PFSK-1 (cell line): ENCODE measurements at regions not wholly inside any gene's neighbourhood (a gene's known extent, or its start where the extent isn't known, plus 50 kb on each side); places are given as distances from the start of the nearest gene placed in this dataset.

Experiments used
- POLR2AphosphoS5 ChIP-seq: IDR thresholded peaks from 2 replicates; pipeline ENCODE4 v1.6.1; 2012; ENCODE audit warnings: low read depth, mild to moderate bottlenecking, control low read depth, low read length, moderate library complexity
- SIN3A ChIP-seq: IDR thresholded peaks from 2 replicates; pipeline ENCODE4 v1.6.1; 2012; ENCODE audit warnings: mild to moderate bottlenecking, low read length, moderate library complexity, borderline replicate concordance; ENCODE audit not compliant: insufficient read depth
- TAF1 ChIP-seq: IDR thresholded peaks from 2 replicates; pipeline ENCODE4 v1.6.1; 2012; ENCODE audit warnings: low read length, control low read depth, borderline replicate concordance; ENCODE audit not compliant: insufficient read depth
- TF ChIP-seq, protein P1 (sequence below), 2 experiments: IDR thresholded peaks; 2 replicates each; pipeline versions ENCODE4 v1.6.1 to v1.8.0; 2011 to 2012; ENCODE audit warnings: low read depth in 2 of 2, low read length in 2 of 2, control low read depth in 1 of 2, inconsistent platforms in 1 of 2, mild to moderate bottlenecking in 1 of 2, moderate library complexity in 1 of 2; ENCODE audit not compliant: insufficient read depth in 1 of 2

DNA sequence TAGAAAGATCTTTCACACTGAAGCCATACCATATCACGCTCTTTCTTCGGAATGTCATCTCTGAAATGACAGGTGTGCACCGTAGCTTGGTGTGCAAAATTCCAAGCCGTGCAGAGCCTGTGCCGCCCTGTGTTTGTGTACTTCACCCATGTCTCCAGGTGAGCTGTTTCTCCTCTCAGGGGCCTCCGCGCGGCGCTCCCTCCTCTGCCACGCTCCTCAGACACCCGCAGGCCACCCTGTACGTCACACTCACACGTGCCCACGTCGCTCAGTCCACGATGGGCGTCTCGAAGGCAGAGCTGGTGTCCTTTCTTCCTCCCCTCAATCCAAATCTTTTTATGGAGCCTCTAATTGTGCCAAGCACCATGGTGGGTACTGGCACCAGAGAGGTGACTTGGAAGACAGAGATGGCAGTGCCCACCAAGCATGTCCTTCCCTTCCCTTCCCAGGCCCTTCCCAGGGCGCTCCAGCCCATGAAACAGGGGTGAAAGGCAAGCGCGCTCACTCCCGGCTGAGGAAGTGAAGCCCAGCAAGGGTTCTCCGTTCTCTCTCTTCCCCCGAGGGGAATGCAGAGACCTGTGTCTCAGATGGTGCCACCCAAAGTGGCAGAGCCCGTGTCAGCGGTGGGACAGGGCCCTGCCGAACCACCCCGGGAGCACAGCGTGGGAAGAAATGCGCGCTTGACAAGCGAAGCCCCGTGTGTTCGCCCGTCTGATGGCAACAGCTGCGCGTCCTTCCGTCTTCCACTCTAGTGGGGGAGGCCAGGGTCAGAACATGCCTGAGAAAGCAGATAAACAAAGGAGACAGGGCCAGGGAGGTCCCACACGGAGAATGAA is 292.5 kb upstream of the SHH start:
- TF ChIP-seq, protein P1, sequence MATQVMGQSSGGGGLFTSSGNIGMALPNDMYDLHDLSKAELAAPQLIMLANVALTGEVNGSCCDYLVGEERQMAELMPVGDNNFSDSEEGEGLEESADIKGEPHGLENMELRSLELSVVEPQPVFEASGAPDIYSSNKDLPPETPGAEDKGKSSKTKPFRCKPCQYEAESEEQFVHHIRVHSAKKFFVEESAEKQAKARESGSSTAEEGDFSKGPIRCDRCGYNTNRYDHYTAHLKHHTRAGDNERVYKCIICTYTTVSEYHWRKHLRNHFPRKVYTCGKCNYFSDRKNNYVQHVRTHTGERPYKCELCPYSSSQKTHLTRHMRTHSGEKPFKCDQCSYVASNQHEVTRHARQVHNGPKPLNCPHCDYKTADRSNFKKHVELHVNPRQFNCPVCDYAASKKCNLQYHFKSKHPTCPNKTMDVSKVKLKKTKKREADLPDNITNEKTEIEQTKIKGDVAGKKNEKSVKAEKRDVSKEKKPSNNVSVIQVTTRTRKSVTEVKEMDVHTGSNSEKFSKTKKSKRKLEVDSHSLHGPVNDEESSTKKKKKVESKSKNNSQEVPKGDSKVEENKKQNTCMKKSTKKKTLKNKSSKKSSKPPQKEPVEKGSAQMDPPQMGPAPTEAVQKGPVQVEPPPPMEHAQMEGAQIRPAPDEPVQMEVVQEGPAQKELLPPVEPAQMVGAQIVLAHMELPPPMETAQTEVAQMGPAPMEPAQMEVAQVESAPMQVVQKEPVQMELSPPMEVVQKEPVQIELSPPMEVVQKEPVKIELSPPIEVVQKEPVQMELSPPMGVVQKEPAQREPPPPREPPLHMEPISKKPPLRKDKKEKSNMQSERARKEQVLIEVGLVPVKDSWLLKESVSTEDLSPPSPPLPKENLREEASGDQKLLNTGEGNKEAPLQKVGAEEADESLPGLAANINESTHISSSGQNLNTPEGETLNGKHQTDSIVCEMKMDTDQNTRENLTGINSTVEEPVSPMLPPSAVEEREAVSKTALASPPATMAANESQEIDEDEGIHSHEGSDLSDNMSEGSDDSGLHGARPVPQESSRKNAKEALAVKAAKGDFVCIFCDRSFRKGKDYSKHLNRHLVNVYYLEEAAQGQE (IDR thresholded peaks at IDR 0.05; ENCODE audit: insufficient read depth in 1 of 2, low read depth in 2 of 2, low read length in 2 of 2): no peak
- no peak for TF ChIP-seq SIN3A
- no peak for TF ChIP-seq TAF1
- TF ChIP-seq POLR2AphosphoS5: no peak
